ENCODE measurements at regions not wholly inside any gene's neighbourhood (a gene's known extent, or its start where the extent isn't known, plus 50 kb on each side); places are given as distances from the start of the nearest gene placed in this dataset.
"Not testable (repeated sequence)": the region's sequence is repeated elsewhere in the genome, so short reads cannot be mapped to it uniquely, and the experiment has no call there.

DNA sequence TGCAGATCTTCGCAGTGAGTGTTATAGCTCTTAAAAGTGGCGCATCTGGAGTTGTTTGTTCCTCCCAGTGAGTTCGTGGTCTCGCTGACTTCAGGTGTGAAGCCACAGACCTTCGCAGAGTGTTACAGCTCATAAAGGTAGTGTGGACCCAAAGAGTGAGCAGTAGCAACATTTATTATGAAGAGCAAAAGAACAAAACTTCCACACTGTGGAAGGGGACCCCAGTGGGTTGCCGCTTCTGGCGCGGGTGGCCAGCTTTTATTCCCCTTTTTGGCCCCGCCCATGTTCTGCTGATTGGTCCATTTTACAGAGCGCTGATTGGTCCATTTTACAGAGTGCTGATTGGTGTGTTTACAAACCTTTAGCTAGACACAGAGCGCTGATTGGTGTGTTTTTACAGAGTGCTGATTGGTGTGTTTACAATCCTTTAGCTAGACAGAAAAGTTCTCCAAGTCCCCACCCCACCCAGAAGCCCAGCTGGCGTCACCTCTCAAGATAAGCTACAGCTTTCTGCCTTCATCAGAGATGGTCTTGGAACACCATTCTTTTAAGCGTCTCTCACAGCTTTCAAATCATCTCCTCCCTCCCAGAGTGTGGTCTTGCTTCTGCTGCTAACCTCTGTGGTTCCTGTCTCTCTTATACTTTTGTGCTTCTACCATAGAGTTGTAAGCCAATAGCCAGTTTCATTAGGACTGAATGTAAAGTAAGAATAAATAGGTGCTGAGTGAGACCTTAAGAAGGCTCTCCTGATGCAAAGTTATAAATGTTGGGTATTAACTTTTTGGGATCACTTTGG is 57.5 kb upstream of the IYD start:
- TF ChIP-seq, protein P1, sequence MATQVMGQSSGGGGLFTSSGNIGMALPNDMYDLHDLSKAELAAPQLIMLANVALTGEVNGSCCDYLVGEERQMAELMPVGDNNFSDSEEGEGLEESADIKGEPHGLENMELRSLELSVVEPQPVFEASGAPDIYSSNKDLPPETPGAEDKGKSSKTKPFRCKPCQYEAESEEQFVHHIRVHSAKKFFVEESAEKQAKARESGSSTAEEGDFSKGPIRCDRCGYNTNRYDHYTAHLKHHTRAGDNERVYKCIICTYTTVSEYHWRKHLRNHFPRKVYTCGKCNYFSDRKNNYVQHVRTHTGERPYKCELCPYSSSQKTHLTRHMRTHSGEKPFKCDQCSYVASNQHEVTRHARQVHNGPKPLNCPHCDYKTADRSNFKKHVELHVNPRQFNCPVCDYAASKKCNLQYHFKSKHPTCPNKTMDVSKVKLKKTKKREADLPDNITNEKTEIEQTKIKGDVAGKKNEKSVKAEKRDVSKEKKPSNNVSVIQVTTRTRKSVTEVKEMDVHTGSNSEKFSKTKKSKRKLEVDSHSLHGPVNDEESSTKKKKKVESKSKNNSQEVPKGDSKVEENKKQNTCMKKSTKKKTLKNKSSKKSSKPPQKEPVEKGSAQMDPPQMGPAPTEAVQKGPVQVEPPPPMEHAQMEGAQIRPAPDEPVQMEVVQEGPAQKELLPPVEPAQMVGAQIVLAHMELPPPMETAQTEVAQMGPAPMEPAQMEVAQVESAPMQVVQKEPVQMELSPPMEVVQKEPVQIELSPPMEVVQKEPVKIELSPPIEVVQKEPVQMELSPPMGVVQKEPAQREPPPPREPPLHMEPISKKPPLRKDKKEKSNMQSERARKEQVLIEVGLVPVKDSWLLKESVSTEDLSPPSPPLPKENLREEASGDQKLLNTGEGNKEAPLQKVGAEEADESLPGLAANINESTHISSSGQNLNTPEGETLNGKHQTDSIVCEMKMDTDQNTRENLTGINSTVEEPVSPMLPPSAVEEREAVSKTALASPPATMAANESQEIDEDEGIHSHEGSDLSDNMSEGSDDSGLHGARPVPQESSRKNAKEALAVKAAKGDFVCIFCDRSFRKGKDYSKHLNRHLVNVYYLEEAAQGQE (IDR thresholded peaks at IDR 0.05; ENCODE audit: borderline replicate concordance): not testable (repeated sequence)
- TF ChIP-seq, protein P2, sequence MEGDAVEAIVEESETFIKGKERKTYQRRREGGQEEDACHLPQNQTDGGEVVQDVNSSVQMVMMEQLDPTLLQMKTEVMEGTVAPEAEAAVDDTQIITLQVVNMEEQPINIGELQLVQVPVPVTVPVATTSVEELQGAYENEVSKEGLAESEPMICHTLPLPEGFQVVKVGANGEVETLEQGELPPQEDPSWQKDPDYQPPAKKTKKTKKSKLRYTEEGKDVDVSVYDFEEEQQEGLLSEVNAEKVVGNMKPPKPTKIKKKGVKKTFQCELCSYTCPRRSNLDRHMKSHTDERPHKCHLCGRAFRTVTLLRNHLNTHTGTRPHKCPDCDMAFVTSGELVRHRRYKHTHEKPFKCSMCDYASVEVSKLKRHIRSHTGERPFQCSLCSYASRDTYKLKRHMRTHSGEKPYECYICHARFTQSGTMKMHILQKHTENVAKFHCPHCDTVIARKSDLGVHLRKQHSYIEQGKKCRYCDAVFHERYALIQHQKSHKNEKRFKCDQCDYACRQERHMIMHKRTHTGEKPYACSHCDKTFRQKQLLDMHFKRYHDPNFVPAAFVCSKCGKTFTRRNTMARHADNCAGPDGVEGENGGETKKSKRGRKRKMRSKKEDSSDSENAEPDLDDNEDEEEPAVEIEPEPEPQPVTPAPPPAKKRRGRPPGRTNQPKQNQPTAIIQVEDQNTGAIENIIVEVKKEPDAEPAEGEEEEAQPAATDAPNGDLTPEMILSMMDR (IDR thresholded peaks at IDR 0.05; ENCODE audit: poor library complexity, severe bottlenecking): not testable (repeated sequence)
- not testable (repeated sequence) for TF ChIP-seq TAF1 (IDR thresholded peaks at IDR 0.05; ENCODE audit: low read depth); RAD21 (conservative IDR thresholded peaks at IDR 0.05); SMC3 (conservative IDR thresholded peaks at IDR 0.05; ENCODE audit: poor library complexity)

All from neural cell (in vitro differentiated cells).